HG02970 (cell line): ENCODE measurements at regions not wholly inside any gene's neighbourhood (a gene's known extent, or its start where the extent isn't known, plus 50 kb on each side); places are given as distances from the start of the nearest gene placed in this dataset.

Source experiments
- ATAC-seq: cut with Tn5 transposase; IDR thresholded peaks from one replicate; pipeline ENCODE4 v1.9.1; 2021; ENCODE audit warnings: mild to moderate bottlenecking, moderate library complexity, moderate number of reproducible peaks; ENCODE audit not compliant: unreplicated experiment, low FRiP score

DNA sequence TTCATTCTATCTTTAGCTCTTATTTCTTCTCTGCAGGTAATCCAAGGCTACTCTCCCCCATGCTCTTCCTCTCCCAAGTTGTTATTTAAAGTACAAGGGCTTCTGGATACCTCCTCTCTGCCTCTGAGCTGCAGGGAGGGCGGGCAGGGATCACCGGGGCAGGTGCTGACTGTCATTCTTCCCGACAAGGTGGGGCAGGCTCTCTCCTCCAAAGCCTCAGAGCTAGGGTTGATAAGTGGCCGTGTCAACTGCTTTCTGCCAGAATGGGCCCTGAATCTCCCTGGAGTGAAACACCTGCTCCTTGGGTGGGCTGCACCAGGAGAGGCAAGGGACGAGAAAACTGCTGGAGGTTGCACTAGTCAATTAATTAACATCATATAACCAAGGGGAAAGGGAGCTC lies 250.3 kb downstream of the SLC4A3 start:
- no peak for ATAC-seq

DNA sequence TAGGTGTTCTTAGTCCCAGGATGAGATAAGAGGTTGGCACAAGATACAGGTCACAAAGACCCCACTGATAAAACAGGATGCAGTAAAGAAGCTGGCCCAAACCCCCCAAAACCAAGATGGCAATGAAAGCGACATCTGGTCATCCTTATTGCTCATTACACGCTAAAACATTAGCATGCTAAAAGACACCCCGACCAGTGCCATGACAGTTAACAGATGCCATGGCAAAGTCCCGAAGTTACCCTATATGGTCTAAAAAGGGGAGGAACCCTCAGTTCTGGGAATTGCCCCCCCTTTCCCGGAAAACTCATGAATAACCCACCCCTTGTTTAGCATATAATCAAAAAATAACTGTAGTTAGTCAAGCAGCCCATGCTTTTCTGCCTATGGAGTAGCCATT lies 251.1 kb downstream of the SLC4A3 start:
- ATAC-seq, result no peak

GRCh38 chr2:219881851-219882250 lies 254.4 kb downstream of the SLC4A3 start:
- ATAC-seq, result no peak

DNA sequence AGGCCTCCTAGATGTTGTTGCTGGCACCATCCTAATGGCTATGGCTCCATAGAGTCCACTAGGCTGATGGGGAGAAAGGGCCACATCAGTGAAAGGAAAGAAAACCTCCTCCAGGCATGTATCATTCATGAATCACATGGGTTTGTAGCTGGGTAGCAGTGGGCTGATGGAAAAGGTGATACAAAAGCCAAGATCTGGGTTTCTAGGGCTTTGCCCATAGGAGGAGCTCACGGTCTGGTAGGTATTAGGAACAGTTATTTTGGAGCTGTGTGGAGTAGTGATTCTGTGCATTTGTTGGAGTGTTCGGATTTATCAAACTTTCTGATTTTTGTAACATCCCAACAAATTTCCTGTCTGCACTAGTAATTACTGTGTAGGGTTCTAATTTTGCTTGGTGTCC lies 259.2 kb downstream of the SLC4A3 start:
- ATAC-seq, result no peak

- ATAC-seq, result no peak
Measured at GRCh38 chr2:219887870-219888269, 260.4 kb downstream of the SLC4A3 start.

DNA sequence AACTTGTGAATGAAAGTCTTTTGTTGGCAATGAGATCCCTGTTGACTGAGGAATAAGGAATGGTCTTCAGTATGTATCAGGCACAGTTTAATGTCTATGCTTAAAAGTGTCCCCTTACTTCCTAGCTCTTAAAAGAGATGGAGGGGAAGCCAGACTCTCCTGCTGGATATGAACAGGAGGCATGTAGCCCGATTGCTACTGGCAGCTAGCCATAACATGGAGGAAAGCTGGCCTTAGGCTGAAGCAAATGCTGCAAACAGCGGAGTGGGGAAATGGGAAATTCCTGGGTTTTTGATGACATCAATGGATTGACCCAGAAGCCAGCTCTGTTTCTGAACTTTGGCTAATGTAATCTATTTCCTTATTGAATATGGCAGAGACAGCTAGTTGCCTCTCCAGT lies 266.1 kb downstream of the SLC4A3 start:
- no peak for ATAC-seq

GRCh38 chr2:219897456-219897855 lies 270.0 kb downstream of the SLC4A3 start:
- ATAC-seq, result no peak

GRCh38 chr2:219901155-219901554 lies 273.7 kb downstream of the SLC4A3 start:
- ATAC-seq, result peak; percentile 56

DNA sequence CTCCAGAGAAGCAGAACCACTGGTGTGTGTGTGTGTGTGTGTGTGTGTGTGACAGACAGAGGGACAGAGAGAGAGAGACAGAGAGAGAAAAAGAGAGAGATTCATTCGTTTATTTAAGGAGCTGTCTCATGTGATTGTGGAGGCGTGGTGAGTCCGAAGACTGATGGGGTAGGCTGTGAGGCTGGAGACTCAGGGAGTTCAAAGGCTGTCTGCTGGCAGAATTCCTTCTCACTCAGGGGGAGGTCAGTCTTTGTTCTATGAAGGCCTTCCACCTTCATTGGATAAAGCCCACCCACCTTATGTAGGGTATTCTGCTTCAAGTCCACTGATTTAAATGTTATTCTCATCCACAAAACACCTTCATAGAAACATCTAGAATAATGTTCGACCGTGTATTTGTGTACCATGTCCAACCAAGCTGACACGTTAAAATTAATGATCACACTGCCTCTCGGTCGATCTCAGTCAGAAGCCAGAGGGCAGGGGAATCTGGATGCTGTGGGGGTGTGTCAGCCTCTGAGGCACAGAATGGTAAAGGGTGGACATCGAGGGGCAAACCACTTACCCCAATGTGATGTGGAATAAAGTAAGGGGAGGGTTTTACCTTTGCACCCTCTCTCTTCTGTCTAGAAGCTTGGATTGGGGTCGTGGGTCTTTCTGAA lies 275.6 kb downstream of the SLC4A3 start:
- no peak for ATAC-seq

DNA sequence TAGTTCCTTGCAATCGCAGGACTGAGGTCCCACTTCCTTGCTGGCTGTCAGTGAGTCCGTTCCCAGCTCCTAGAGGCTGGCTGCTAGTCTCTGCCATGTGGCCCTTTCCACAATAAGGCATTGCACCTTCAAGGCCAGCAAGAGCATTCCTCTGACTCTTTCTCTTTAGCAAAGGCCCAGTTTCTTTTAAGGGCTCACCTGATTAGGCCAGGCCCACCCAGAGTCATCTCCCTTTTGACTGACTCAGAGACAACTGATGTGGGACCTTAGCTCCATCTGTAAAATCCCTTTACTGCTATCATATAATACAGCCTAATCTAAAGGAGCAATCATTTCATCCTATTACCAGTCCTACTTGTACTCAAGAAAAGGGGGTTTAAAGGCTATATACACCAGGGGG lies 278.2 kb downstream of the SLC4A3 start:
- ATAC-seq, result no peak

GRCh38 chr2:219906114-219907010 lies 278.9 kb downstream of the SLC4A3 start:
- no peak for ATAC-seq

GRCh38 chr2:219907011-219907365 lies 279.6 kb downstream of the SLC4A3 start:
- no peak for ATAC-seq

DNA sequence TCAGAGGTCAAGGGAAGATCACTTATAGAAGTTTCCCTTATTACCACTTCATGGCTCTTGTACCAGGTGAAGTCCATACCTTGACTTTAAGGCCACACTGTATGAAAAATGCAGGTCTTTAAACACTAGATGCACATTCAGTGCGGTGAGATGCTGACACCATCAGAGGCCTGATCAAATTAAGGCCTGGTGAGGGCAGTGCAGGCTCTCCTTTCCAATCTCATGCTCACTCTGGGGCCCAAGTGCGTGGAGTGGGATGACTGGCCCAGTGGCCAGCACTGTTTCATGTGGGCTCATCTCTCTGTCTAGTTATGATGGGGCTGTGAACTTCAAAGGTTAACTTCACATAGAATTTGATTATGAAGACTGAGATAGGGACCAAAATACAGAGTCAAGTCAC lies 281.1 kb downstream of the SLC4A3 start:
- no peak for ATAC-seq

- no peak for ATAC-seq
Measured at GRCh38 chr2:219911541-219911940, 284.1 kb downstream of the SLC4A3 start.

- ATAC-seq, result no peak
Measured at GRCh38 chr2:219912491-219912921, 285.1 kb downstream of the SLC4A3 start.

GRCh38 chr2:219914577-219914976 lies 287.1 kb downstream of the SLC4A3 start:
- no peak for ATAC-seq

DNA sequence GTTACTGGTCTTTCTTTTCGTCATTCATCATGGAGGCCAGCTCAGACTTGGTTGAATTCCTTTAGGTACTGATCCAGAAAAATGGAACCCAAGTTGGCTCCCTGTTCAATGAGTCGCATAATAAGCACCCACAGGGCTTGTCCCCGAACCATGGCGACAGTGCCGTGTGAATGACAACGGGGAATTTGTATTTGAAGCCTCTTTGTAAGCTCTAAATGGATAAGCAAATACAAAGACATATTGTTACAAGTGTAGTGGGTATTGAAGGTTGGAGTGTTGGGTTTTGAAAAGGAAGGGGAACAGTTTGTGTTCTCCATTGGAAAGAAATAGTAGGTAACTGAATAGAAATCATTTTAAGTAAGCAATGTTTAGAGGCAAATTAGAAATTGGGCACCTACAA lies 288.9 kb downstream of the SLC4A3 start:
- no peak for ATAC-seq

- ATAC-seq, result no peak
Measured at GRCh38 chr2:219916726-219917440, 289.5 kb downstream of the SLC4A3 start.

DNA sequence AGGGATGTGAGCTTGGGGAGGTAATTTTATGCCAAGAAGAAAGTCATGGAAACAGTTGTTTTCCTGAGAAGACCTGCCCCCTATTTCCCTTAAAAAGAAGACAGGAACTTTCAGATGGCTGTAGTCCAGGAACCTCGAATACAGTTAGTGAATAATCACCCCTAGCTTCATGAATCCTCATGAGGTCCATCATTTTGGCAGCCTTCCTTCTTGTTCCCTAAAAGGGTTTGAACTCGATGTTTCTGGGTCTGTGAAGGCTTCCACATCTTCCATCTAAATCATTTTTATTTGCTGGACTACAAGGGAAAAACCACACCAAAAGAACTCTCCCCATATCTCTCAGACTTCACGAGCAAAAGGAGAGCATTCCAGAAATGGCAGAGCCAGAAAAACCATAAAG lies 290.8 kb downstream of the SLC4A3 start:
- ATAC-seq, result no peak

DNA sequence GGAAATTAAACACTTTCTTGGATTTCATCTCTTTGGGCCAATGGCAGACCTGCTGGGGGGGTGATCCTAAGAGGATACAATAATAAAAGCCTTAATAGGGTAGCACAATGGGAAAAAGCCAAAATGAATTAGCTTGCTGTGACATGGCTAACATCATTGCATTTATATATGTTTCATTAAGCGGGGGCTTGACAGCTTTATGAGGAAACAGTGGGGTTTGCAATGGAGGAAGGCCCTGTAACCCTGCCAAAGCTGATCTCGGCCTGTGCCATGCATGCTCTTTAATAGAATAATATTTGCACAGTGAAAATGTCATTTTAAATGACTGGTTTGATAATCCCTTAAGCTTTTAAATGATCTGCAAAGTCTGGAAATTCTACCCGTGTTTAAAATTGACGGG lies 291.5 kb downstream of the SLC4A3 start:
- ATAC-seq, result no peak

DNA sequence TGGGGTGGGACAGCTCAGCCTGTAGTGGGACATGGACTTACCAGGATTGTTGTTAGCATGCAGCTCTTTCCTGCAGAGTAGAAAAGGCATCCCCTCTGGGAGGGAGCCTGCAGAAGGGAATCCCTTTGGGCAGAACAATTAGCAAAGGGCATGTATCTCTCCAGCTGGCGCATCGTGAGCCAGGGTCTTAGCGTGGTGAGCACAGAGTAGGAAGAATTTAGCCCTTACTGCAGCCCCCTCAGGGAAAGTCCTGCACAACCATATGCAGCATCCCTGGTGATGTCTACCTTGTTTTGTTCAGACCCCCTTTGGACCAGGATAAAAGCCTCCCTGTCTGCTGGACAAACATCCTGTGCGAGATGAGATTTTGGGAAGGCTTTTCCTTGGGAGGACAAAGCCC lies 292.1 kb downstream of the SLC4A3 start:
- ATAC-seq, result no peak
